ENCODE measurements at regions not wholly inside any gene's neighbourhood (a gene's known extent, or its start where the extent isn't known, plus 50 kb on each side); places are given as distances from the start of the nearest gene placed in this dataset.
A peak's percentile ranks its signal among the peaks of the same experiment; 100 is the strongest.

GRCh38 chr15:31977812-31978661 is 52.3 kb upstream of the CHRNA7 start:
- peak; percentile 31 for DNase-seq (ENCODE audit: low read depth)

Measured in activated T-helper 1 cell treated with Interleukin-2 at 50 U/mL for 16 hours (primary cell).